SK-N-SH (cell line): ENCODE measurements at regions not wholly inside any gene's neighbourhood (a gene's known extent, or its start where the extent isn't known, plus 50 kb on each side); places are given as distances from the start of the nearest gene placed in this dataset.

Experiments used
- CTCF ChIA-PET: fragments of 300-600, 350-600 bp; formaldehyde crosslinking; extraction: SDS; loops from one replicate; lab custom pipeline; 2021; lab: Yijun Ruan, JAX
- POLR2A ChIA-PET: fragments of 350-600 bp; sonication (Branson Sonifier 250); formaldehyde crosslinking; extraction: SDS; loops from one replicate; lab custom pipeline; 2020; ENCODE audit warnings: antibody characterized with exemption, inconsistent platforms; lab: Yijun Ruan, JAX
- DNase-seq: peaks from one replicate; pipeline ENCODE4 v3.0.0; 2012
- H2AFZ ChIP-seq: fragments of 200-600 bp; sonication (generic); 2 replicates; pipeline ENCODE4 v1.8.1; 2016; ENCODE audit warnings: antibody characterized with exemption, mild to moderate bottlenecking, low read depth
- H3F3A ChIP-seq: fragments of 200-600 bp; sonication (generic); replicated peaks from 2 replicates; pipeline ENCODE3; 2016; ENCODE audit warnings: antibody characterized with exemption, mild to moderate bottlenecking; ENCODE audit not compliant: insufficient read depth
- H3K27ac ChIP-seq, 2 experiments: fragments of 200-500 bp in 1 of 2; fragments of 200-600 bp in 1 of 2; sonication (Bioruptor generic) in 1 of 2; sonication (generic), shearing (Covaris generic) in 1 of 2; 2 replicates each; pipeline versions ENCODE4 v1.5.1 to v1.6.1; 2014 to 2016; ENCODE audit warnings: low read depth in 2 of 2, inconsistent platforms in 1 of 2, low read length in 1 of 2, mild to moderate bottlenecking in 1 of 2, mixed read lengths in 1 of 2
- H3K27me3 ChIP-seq: fragments of 200-600 bp; sonication (generic), shearing (Covaris generic); 2 replicates; pipeline ENCODE4 v1.6.1; 2016; ENCODE audit warnings: mixed run types; ENCODE audit not compliant: insufficient read depth
- H3K36me3 ChIP-seq, 2 experiments: fragments of 200-500 bp in 1 of 2; fragments of 200-600 bp in 1 of 2; sonication (Bioruptor generic) in 1 of 2; sonication (generic) in 1 of 2; replicated peaks in 1 of 2; 2 replicates each; pipeline versions ENCODE3 to v1.5.1; 2014 to 2016; ENCODE audit warnings: low read length in 1 of 2, mild to moderate bottlenecking in 1 of 2; ENCODE audit not compliant: insufficient read depth in 2 of 2, control insufficient read depth in 1 of 2
- H3K4me1 ChIP-seq, 2 experiments: fragments of 200-500 bp in 1 of 2; fragments of 200-600 bp in 1 of 2; sonication (Bioruptor generic) in 1 of 2; sonication (generic), shearing (Covaris generic) in 1 of 2; 2 replicates each; pipeline versions ENCODE4 v1.5.1 to v1.6.1; 2014 to 2016; ENCODE audit warnings: low read depth in 1 of 2, low read length in 1 of 2, mixed run types in 1 of 2; ENCODE audit not compliant: insufficient read depth in 2 of 2, control insufficient read depth in 1 of 2
- H3K4me2 ChIP-seq: fragments of 200-600 bp; sonication (generic), shearing (Covaris generic); 2 replicates; pipeline ENCODE4 v1.6.1; 2017; ENCODE audit warnings: mixed run types
- H3K4me3 ChIP-seq, 2 experiments: fragments of 200-500 bp in 1 of 2; fragments of 200-600 bp in 1 of 2; sonication (Bioruptor generic) in 1 of 2; sonication (generic), shearing (Covaris generic) in 1 of 2; 2 replicates each; pipeline versions ENCODE4 v1.5.1 to v1.8.1; 2014 to 2016; ENCODE audit warnings: low read depth in 2 of 2, inconsistent platforms in 1 of 2, low read length in 1 of 2, mild to moderate bottlenecking in 1 of 2, mixed read lengths in 1 of 2, moderate library complexity in 1 of 2
- H3K79me2 ChIP-seq: fragments of 200-600 bp; sonication (generic); 2 replicates; pipeline ENCODE4 v1.8.1; 2017; ENCODE audit warnings: mild to moderate bottlenecking; ENCODE audit not compliant: insufficient read depth
- H3K9ac ChIP-seq: fragments of 200-600 bp; sonication (generic); 2 replicates; pipeline ENCODE4 v1.6.1; 2017; ENCODE audit warnings: mixed run types
- H3K9me2 ChIP-seq: fragments of 200-600 bp; sonication (generic); 2 replicates; pipeline ENCODE4 v1.6.1; 2017; ENCODE audit warnings: mixed run types
- H3K9me3 ChIP-seq: fragments of 200-600 bp; sonication (generic); 2 replicates; pipeline ENCODE4 v1.6.1; 2017; ENCODE audit warnings: mixed run types, mild to moderate bottlenecking, moderate library complexity
- H4K20me1 ChIP-seq: fragments of 200-600 bp; sonication (generic); 2 replicates; pipeline ENCODE4 v1.6.1; 2017; ENCODE audit warnings: mild to moderate bottlenecking, mixed run types; ENCODE audit not compliant: insufficient read depth
- CHD2 ChIP-seq: fragments of 150-350 bp; IDR thresholded peaks from 2 replicates; pipeline ENCODE4 v1.6.1; 2018; ENCODE audit warnings: low read length; ENCODE audit not compliant: partially characterized antibody
- EP300 ChIP-seq, 2 experiments: IDR thresholded peaks; 2 replicates each; pipeline versions ENCODE4 v1.4.0 to v1.6.1; 2012; ENCODE audit warnings: borderline replicate concordance in 1 of 2, low read depth in 1 of 2, low read length in 1 of 2
- FOXJ3 ChIP-seq: sonication (generic); formaldehyde crosslinking; IDR thresholded peaks from 2 replicates; pipeline ENCODE4 v1.5.1; 2020; ENCODE audit warnings: mild to moderate bottlenecking, missing genetic modification reagents
- FOXM1 ChIP-seq: IDR thresholded peaks from 2 replicates; pipeline ENCODE4 v1.4.0; 2012; ENCODE audit warnings: low read depth, mild to moderate bottlenecking
- MAX ChIP-seq: IDR thresholded peaks from 2 replicates; pipeline ENCODE4 v1.4.0; 2012; ENCODE audit warnings: low read depth
- NFIC ChIP-seq: IDR thresholded peaks from 2 replicates; pipeline ENCODE4 v1.4.0; 2012; ENCODE audit warnings: borderline replicate concordance
- RCOR1 ChIP-seq: fragments of 150-350 bp; IDR thresholded peaks from 2 replicates; pipeline ENCODE4 v1.6.1; 2017; ENCODE audit warnings: antibody characterized with exemption, low read length
- TAF1 ChIP-seq: IDR thresholded peaks from 2 replicates; pipeline ENCODE4 v1.6.1; 2012; ENCODE audit warnings: low read depth, mild to moderate bottlenecking, low read length, moderate library complexity, borderline replicate concordance
- TCF12 ChIP-seq: IDR thresholded peaks from 2 replicates; pipeline ENCODE4 v1.4.0; 2012
- WGBS: methylation state at CpG from one replicate; pipeline ENCODE4 v1.1.6; 2017; ENCODE audit warnings: low lambda C conversion rate; 5-methylcytosine and 5-hydroxymethylcytosine counted together

DNA sequence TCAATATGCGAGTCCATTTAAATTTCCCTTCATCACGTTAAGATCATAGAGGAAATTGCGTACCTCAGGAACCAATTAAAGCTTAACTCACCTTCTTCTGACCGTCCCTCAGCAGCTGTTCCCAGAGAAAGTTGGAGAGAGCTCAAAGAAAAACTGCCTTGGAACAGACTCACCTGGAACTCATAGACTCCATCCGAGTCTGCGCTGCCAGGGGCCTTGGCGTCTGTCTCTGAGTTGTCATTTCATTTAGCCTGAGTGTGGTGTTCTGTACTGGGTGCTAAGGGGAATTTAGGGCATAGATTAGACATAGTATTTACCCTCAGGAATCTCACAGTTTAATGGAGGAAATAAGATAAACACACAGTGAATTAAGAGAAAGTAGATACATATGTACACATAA lies 892.7 kb downstream of the TLE1 start:
- H3K27ac ChIP-seq = peak overlapping the region in 1 of 2 experiments; percentile 83; a peak in 1 of 4 replicates
- no peak overlapping the region for H3K4me2 ChIP-seq
- no peaks in the 10 kb centered on the region for H3K9me2 ChIP-seq
- no peak overlapping the region for H2AFZ ChIP-seq
- no peak for DNase-seq
- H3K27me3 ChIP-seq = no peaks in the 10 kb centered on the region
- ChIA-PET CTCF (no interaction called here), POLR2A (no interaction called here)
- no peaks in the 10 kb centered on the region for H4K20me1 ChIP-seq
- no peak overlapping the region for H3K4me3 ChIP-seq
- no peaks in the 10 kb centered on the region for H3K79me2 ChIP-seq
- no peaks in the 10 kb centered on the region for H3F3A ChIP-seq
- no peaks in the 10 kb centered on the region for H3K9me3 ChIP-seq
- H3K4me1 ChIP-seq = peaks cover 0 to 20% of the 10 kb centered on the region in 2 experiments; a peak in 2 of 4 replicates
- TF ChIP-seq NFIC (no peak), RCOR1 (peak; percentile 55; the same call in 1 of the 2 replicates), EP300 (IDR thresholded peaks at IDR 0.05; ENCODE audit: borderline replicate concordance in 1 of 2, low read depth in 1 of 2, low read length in 1 of 2) (peak in 1 of 2 experiments; percentile 47; a peak in 1 of 4 replicates)
- no peaks in the 10 kb centered on the region for H3K36me3 ChIP-seq
- H3K9ac ChIP-seq = no peak overlapping the region
- WGBS = 77% methylated on average over 7 of the region's 7 CpGs

GRCh38 chr9:80794197-80794596 lies 895.1 kb downstream of the TLE1 start:
- Histone ChIP-seq H3K36me3 (no peaks in the 10 kb centered on the region), H3F3A (no peaks in the 10 kb centered on the region), H3K79me2 (no peaks in the 10 kb centered on the region), H3K27ac (no peak overlapping the region), H3K9me3 (no peaks in the 10 kb centered on the region), H3K27me3 (no peaks in the 10 kb centered on the region), H3K4me3 (no peak overlapping the region), H3K9me2 (no peaks in the 10 kb centered on the region), H4K20me1 (no peaks in the 10 kb centered on the region), H3K4me2 (no peak overlapping the region), H3K9ac (no peak overlapping the region), H3K4me1 (peaks cover 0 to 20% of the 10 kb centered on the region in 2 experiments; a peak in 2 of 4 replicates), H2AFZ (no peak overlapping the region)
- TF ChIP-seq FOXM1 (no peak), EP300 (IDR thresholded peaks at IDR 0.05; ENCODE audit: borderline replicate concordance in 1 of 2, low read depth in 1 of 2, low read length in 1 of 2) (no peak)
- ChIA-PET POLR2A (no interaction called here), CTCF (interaction anchor here (0.9 kb wide), 1 partner anchor 19 kb away, joined by 3 read pairs; no protein-coding TSS in a partner anchor)
- no peak for DNase-seq
- 53% methylated on average over 5 of the region's 5 CpGs for WGBS

DNA sequence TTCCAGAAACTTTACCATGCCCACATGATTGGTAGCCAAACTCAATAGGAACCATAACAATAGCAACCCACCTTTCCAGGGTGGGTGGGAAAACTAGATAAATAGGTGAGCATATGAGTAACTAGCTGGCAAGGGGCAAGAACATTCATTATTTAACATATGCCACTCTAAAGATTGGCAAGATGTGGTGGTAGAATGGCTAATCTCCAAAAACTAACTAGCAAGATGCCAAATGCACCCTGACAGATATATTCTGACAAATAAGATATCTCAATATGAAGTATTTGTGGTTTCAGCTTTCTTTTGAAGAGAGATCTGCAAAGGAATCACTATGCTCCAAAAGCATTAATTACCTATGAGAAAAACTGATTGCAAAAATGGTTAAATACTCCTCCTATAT lies 895.6 kb downstream of the TLE1 start:
- no peak for TF ChIP-seq TCF12
- no peak for TF ChIP-seq CHD2
- no peak for TF ChIP-seq FOXJ3
- no peak for TF ChIP-seq MAX
- no peak for TF ChIP-seq EP300 (IDR thresholded peaks at IDR 0.05; ENCODE audit: borderline replicate concordance in 1 of 2, low read depth in 1 of 2, low read length in 1 of 2)
- no peak for TF ChIP-seq RCOR1
- TF ChIP-seq TAF1 = no peak
- POLR2A ChIA-PET = no interaction called here
- H3K9ac ChIP-seq = no peak overlapping the region

More for the DNA sequence above, 895.6 kb downstream of the TLE1 start:
- no peak overlapping the region for H3K27ac ChIP-seq
- H3K4me2 ChIP-seq = no peak overlapping the region
- H3K9me2 ChIP-seq = no peaks in the 10 kb centered on the region
- peaks cover 0 to 17% of the 10 kb centered on the region in 2 experiments; a peak in 2 of 4 replicates for H3K4me1 ChIP-seq
- no peaks in the 10 kb centered on the region for H3K27me3 ChIP-seq
- no peaks in the 10 kb centered on the region for H3K9me3 ChIP-seq
- no peaks in the 10 kb centered on the region for H3F3A ChIP-seq
- CTCF ChIA-PET = no interaction called here
- H4K20me1 ChIP-seq = no peaks in the 10 kb centered on the region
- DNase-seq = no peak
- H3K36me3 ChIP-seq = no peaks in the 10 kb centered on the region
- no peak overlapping the region for H2AFZ ChIP-seq
- no peak overlapping the region for H3K4me3 ChIP-seq
- H3K79me2 ChIP-seq = no peaks in the 10 kb centered on the region
